Panc1 (cell line): ENCODE measurements at regions not wholly inside any gene's neighbourhood (a gene's known extent, or its start where the extent isn't known, plus 50 kb on each side); places are given as distances from the start of the nearest gene placed in this dataset.

Experiments
- ATAC-seq: fragments of 200-7000 bp; cut with Tn5 transposase; 2 replicates; pipeline ENCODE4 v1.9.1; 2020; ENCODE audit warnings: mild to moderate bottlenecking, moderate library complexity
- BruUV-seq: library from RNA; stranded (reverse); fragments of 400-500 nt; replicated peaks from 2 replicates; lab custom pipeline; 2021; lab: Mats Ljungman, UMichigan
- CTCF ChIA-PET: fragments of 300-600 bp; sonication (Branson Sonifier 250); formaldehyde crosslinking; loops from one replicate; lab custom pipeline; 2022; ENCODE audit warnings: antibody characterized with exemption; lab: Charles Lee
- POLR2A ChIA-PET: fragments of 300-600 bp; sonication (Branson Sonifier 250); formaldehyde crosslinking; loops from one replicate; lab custom pipeline; 2022; ENCODE audit warnings: antibody characterized with exemption; lab: Charles Lee
- DNase-seq: peaks from one replicate; pipeline ENCODE4 v3.0.0-alpha.2; 2010; ENCODE audit warnings: low read depth, low spot score
- H3K27ac ChIP-seq: 2 replicates; pipeline ENCODE4 v1.5.1; 2011; ENCODE audit warnings: mild to moderate bottlenecking, low read length, inconsistent platforms
- H3K27me3 ChIP-seq: fragments of 200-500 bp; sonication (Bioruptor generic); 2 replicates; pipeline ENCODE4 v1.6.0; 2014; ENCODE audit warnings: low read length, inconsistent platforms; ENCODE audit not compliant: control insufficient read depth, insufficient read depth
- H3K36me3 ChIP-seq: fragments of 200-500 bp; sonication (Bioruptor generic); 2 replicates; pipeline ENCODE4 v1.5.1; 2014; ENCODE audit warnings: inconsistent platforms, mild to moderate bottlenecking, low read length, moderate library complexity; ENCODE audit not compliant: control insufficient read depth, insufficient read depth
- H3K4me1 ChIP-seq: 2 replicates; pipeline ENCODE4 v1.5.1; 2011; ENCODE audit warnings: inconsistent platforms, mild to moderate bottlenecking, low read length, moderate library complexity; ENCODE audit not compliant: control insufficient read depth, insufficient read depth
- H3K4me3 ChIP-seq, 2 experiments: 2 replicates each; pipeline ENCODE4 v1.5.1; 2011 to 2012; ENCODE audit warnings: low read depth in 2 of 2, low read length in 2 of 2, mild to moderate bottlenecking in 2 of 2, inconsistent platforms in 1 of 2, moderate library complexity in 1 of 2
- H3K9me3 ChIP-seq: fragments of 200-500 bp; sonication (Bioruptor generic); 2 replicates; pipeline ENCODE4 v1.5.1; 2014; ENCODE audit warnings: low read depth, mild to moderate bottlenecking, inconsistent platforms, low read length, moderate library complexity; ENCODE audit not compliant: control insufficient read depth, insufficient read depth
- POLR2AphosphoS5 ChIP-seq: IDR thresholded peaks from 2 replicates; pipeline ENCODE4 v1.6.1; 2012; ENCODE audit warnings: mild to moderate bottlenecking, low read depth, low read length, moderate library complexity
- SIN3A ChIP-seq: IDR thresholded peaks from 2 replicates; pipeline ENCODE4 v1.6.1; 2012; ENCODE audit warnings: low read depth, mild to moderate bottlenecking, low read length, moderate library complexity, borderline replicate concordance; ENCODE audit not compliant: insufficient read depth
- TCF7L2 ChIP-seq: IDR thresholded peaks from 2 replicates; pipeline ENCODE4 v1.6.1; 2011; ENCODE audit warnings: mild to moderate bottlenecking, low read depth, low read length, inconsistent platforms
- in situ Hi-C: cut with HindIII; loops from 2 replicates; pipeline ENCODE4 v1.10.0; 2016; ENCODE audit warnings: low sequenced_read_pairs, low pct_unique_long_range_greater_than_20kb
- intact Hi-C: fragments of 100-400 bp; cut with micrococcal nuclease; formaldehyde crosslinking; loops from one replicate; pipeline ENCODE4 v1.10.0; 2022; ENCODE audit not compliant: unreplicated experiment
- TF ChIP-seq, protein P1 (sequence below), 2 experiments: IDR thresholded peaks; 2 replicates each; pipeline ENCODE4 v1.6.1; 2011 to 2012; ENCODE audit warnings: low read depth in 2 of 2, control low read depth in 1 of 2, low read length in 1 of 2, mild to moderate bottlenecking in 1 of 2, moderate library complexity in 1 of 2; ENCODE audit not compliant: insufficient read depth in 1 of 2
- TF ChIP-seq, protein P2 (sequence below): fragments of 450-650 bp; IDR thresholded peaks from 2 replicates; pipeline ENCODE4 v1.5.1; 2017; ENCODE audit warnings: mild to moderate bottlenecking

DNA sequence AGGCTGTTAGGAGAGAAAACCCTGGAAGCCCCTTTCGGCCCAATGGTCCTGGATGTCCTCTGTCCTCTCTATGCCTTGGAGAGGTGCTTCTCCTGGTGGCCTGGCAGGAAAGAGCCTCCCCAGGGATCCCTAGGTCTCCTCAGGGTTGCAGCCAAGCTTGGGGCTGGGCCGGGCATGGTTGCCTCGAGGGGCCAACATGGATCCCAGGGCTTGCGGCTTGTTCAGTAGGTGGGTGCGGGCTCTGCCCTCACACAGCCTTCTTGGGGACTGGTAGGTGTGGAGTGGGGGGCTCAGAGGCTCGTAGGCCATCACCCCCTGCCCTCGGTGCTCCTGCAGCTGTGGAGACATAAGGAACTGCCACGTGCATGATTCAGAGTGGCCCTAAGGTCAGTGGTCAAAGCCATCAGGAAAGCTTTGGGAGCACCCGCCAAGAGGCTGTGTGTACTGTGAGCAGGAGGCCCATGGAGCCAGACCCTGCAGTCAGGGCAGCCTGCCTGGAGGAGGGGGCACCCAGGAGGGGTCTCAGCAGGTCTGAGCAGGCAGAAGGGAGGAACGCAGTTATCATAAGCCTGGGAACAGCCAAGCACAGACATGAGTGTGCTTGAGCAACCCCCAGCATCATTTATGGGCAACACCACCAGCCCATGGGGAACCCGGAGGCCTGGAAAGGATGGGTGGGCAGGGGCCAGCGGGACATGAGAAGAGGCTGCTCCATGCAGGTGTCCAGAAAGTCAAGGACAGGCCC lies 231.0 kb downstream of the GLI2 start:
- Histone ChIP-seq H3K27me3 (no peaks in the 10 kb centered on the region), H3K36me3 (no peaks in the 10 kb centered on the region), H3K9me3 (no peaks in the 10 kb centered on the region), H3K27ac (no peak overlapping the region), H3K4me1 (no peaks in the 10 kb centered on the region), H3K4me3 (no peak overlapping the region)
- in situ Hi-C loops, result no loop called here
- intact Hi-C loops, result no loop called here
- DNase-seq (no peak), ATAC-seq (no peak)
- TF ChIP-seq, protein P1, sequence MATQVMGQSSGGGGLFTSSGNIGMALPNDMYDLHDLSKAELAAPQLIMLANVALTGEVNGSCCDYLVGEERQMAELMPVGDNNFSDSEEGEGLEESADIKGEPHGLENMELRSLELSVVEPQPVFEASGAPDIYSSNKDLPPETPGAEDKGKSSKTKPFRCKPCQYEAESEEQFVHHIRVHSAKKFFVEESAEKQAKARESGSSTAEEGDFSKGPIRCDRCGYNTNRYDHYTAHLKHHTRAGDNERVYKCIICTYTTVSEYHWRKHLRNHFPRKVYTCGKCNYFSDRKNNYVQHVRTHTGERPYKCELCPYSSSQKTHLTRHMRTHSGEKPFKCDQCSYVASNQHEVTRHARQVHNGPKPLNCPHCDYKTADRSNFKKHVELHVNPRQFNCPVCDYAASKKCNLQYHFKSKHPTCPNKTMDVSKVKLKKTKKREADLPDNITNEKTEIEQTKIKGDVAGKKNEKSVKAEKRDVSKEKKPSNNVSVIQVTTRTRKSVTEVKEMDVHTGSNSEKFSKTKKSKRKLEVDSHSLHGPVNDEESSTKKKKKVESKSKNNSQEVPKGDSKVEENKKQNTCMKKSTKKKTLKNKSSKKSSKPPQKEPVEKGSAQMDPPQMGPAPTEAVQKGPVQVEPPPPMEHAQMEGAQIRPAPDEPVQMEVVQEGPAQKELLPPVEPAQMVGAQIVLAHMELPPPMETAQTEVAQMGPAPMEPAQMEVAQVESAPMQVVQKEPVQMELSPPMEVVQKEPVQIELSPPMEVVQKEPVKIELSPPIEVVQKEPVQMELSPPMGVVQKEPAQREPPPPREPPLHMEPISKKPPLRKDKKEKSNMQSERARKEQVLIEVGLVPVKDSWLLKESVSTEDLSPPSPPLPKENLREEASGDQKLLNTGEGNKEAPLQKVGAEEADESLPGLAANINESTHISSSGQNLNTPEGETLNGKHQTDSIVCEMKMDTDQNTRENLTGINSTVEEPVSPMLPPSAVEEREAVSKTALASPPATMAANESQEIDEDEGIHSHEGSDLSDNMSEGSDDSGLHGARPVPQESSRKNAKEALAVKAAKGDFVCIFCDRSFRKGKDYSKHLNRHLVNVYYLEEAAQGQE (IDR thresholded peaks at IDR 0.05; ENCODE audit: insufficient read depth in 1 of 2, low read depth in 2 of 2, low read length in 1 of 2), result no peak
- TF ChIP-seq TCF7L2 (no peak), SIN3A (no peak), POLR2AphosphoS5 (no peak)
- TF ChIP-seq, protein P2, sequence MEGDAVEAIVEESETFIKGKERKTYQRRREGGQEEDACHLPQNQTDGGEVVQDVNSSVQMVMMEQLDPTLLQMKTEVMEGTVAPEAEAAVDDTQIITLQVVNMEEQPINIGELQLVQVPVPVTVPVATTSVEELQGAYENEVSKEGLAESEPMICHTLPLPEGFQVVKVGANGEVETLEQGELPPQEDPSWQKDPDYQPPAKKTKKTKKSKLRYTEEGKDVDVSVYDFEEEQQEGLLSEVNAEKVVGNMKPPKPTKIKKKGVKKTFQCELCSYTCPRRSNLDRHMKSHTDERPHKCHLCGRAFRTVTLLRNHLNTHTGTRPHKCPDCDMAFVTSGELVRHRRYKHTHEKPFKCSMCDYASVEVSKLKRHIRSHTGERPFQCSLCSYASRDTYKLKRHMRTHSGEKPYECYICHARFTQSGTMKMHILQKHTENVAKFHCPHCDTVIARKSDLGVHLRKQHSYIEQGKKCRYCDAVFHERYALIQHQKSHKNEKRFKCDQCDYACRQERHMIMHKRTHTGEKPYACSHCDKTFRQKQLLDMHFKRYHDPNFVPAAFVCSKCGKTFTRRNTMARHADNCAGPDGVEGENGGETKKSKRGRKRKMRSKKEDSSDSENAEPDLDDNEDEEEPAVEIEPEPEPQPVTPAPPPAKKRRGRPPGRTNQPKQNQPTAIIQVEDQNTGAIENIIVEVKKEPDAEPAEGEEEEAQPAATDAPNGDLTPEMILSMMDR, result no peak
- ChIA-PET CTCF (no interaction called here), POLR2A (no interaction called here)
- BruUV-seq, result no TSS peak

DNA sequence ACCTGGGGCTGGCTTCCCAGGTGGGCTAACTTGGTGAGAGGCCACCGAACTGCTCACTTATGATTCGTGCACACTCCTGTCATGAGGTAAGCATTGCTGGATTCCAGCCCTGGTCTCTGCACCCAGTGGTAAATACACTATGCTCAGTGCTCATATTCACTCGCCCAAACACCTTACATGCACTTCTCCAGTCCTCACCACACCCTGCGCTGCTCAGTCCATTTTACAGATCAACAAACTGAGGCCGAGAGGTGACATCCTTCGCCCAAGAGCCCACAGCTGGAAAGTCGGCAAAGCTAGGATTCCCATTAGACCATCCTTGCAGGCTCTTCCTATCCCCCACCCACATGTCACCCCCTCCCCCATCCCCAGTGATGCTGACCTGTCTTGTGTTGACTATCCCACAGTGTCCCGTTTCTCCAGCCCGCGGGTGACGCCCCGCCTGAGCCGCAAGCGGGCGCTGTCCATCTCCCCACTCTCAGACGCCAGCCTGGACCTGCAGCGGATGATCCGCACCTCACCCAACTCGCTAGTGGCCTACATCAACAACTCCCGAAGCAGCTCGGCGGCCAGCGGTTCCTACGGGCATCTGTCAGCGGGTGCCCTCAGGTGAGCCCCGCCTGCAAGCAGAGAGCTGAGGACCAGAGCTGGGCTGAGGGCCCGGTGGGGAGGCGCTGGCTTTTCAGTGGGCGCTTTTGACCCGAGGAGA lies 232.8 kb downstream of the GLI2 start:
- BruUV-seq, result no TSS peak
- H3K4me1 ChIP-seq, result no peaks in the 10 kb centered on the region
- ChIA-PET POLR2A (no interaction called here), CTCF (no interaction called here)
- H3K9me3 ChIP-seq, result no peaks in the 10 kb centered on the region
- no peak overlapping the region for H3K27ac ChIP-seq
- ATAC-seq (no peak), DNase-seq (no peak)
- H3K36me3 ChIP-seq, result no peaks in the 10 kb centered on the region
- H3K27me3 ChIP-seq, result no peaks in the 10 kb centered on the region
- intact Hi-C loops (no loop called here), in situ Hi-C loops (no loop called here)
- no peak overlapping the region for H3K4me3 ChIP-seq
- TF ChIP-seq POLR2AphosphoS5 (no peak), TCF7L2 (no peak), SIN3A (no peak)
- TF ChIP-seq, protein P1 (IDR thresholded peaks at IDR 0.05; ENCODE audit: insufficient read depth in 1 of 2, low read depth in 2 of 2, low read length in 1 of 2), result no peak
- TF ChIP-seq, protein P2, result no peak
